Prostate gland (tissue), 2 donors: ENCODE measurements at regions not wholly inside any gene's neighbourhood (a gene's known extent, or its start where the extent isn't known, plus 50 kb on each side); places are given as distances from the start of the nearest gene placed in this dataset.

Source experiments
- DNase-seq: peaks from one replicate; pipeline ENCODE4 v3.0.0-alpha.2; 2019; ENCODE audit warnings: low spot score
- H3K27ac ChIP-seq, 2 donors: fragments of 200-600 bp; sonication (generic); 2 replicates each; pipeline ENCODE4 v1.5.1; 2017 to 2019
- H3K27me3 ChIP-seq: fragments of 200-600 bp; sonication (generic); replicated peaks from 2 replicates; pipeline ENCODE4 v1.5.1; 2019; ENCODE audit not compliant: insufficient read depth
- H3K36me3 ChIP-seq, 2 donors: fragments of 200-600 bp; sonication (generic); 1 replicate in 1 of 2; 2 replicates in 1 of 2; pipeline versions ENCODE4 v1.5.1 to v1.8.1; 2017 to 2019
- H3K4me1 ChIP-seq: fragments of 200-600 bp; sonication (generic); replicated peaks from 2 replicates; pipeline ENCODE4 v1.5.1; 2019
- H3K4me3 ChIP-seq, 2 donors: fragments of 200-600 bp; sonication (generic); 2 replicates each; pipeline ENCODE4 v1.5.1; 2017 to 2019
- H3K9me3 ChIP-seq: fragments of 200-600 bp; sonication (generic); 2 replicates; pipeline ENCODE4 v1.5.1; 2017
- POLR2A ChIP-seq: fragments of 450-650 bp; IDR thresholded peaks from one replicate; pipeline ENCODE4 v1.6.1; 2016; ENCODE audit warnings: antibody characterized with exemption, mild to moderate bottlenecking
- POLR2AphosphoS5 ChIP-seq: sonication (generic); formaldehyde crosslinking; IDR thresholded peaks from one replicate; pipeline ENCODE4 v1.6.1; 2017; ENCODE audit warnings: antibody characterized with exemption
- WGBS: methylation state at CpG from one replicate; pipeline ENCODE4 v1.1.5; 2018; 5-methylcytosine and 5-hydroxymethylcytosine counted together
- intact Hi-C: fragments of 100-400 bp; cut with DNase I; formaldehyde crosslinking; loops from one replicate; pipeline ENCODE4 v1.14.2; 2022
- TF ChIP-seq, protein P1 (sequence below), 4 experiments: fragments of 200-600 bp in 2 of 4; fragments of 450-650 bp in 2 of 4; sonication (generic) in 2 of 4; IDR thresholded peaks; 1 replicate in 3 of 4; 2 replicates in 1 of 4; pipeline ENCODE4 v1.5.1; 2016 to 2019; ENCODE audit warnings: antibody characterized with exemption in 4 of 4, mild to moderate bottlenecking in 2 of 4, moderate library complexity in 2 of 4

DNA sequence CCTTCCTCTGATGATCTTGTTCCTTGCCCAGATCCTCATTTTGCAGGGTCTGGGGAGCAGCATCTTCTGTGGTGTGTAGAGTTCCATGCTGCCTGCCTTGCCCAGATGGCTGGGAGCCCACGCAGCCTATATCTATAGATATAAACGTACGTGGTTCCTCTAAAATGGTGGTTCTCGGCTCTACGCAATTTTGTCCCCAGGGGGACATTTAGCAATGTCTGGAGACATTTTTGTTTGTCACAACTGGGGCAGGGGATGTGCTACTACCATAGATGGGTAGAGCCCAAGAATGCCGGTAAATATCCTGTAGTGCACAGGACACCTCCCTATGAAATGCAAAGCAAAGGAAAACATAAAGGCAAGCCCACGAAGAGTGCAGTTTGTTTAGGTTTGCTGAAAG, 98.4 kb upstream of the SPACA1 start:
- Histone ChIP-seq H3K27me3 (no peaks in the 10 kb centered on the region), H3K9me3 (no peaks in the 10 kb centered on the region), H3K4me1 (no peaks in the 10 kb centered on the region), H3K27ac (no peak overlapping the region), H3K36me3 (no peaks in the 10 kb centered on the region), H3K4me3 (no peak overlapping the region)
- intact Hi-C loops = no loop called here
- 92% methylated on average over 7 of the region's 7 CpGs for WGBS
- TF ChIP-seq POLR2AphosphoS5 = no peak
- no peak for TF ChIP-seq POLR2A
- TF ChIP-seq, protein P1, sequence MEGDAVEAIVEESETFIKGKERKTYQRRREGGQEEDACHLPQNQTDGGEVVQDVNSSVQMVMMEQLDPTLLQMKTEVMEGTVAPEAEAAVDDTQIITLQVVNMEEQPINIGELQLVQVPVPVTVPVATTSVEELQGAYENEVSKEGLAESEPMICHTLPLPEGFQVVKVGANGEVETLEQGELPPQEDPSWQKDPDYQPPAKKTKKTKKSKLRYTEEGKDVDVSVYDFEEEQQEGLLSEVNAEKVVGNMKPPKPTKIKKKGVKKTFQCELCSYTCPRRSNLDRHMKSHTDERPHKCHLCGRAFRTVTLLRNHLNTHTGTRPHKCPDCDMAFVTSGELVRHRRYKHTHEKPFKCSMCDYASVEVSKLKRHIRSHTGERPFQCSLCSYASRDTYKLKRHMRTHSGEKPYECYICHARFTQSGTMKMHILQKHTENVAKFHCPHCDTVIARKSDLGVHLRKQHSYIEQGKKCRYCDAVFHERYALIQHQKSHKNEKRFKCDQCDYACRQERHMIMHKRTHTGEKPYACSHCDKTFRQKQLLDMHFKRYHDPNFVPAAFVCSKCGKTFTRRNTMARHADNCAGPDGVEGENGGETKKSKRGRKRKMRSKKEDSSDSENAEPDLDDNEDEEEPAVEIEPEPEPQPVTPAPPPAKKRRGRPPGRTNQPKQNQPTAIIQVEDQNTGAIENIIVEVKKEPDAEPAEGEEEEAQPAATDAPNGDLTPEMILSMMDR (IDR thresholded peaks at IDR 0.05) = no peak
- no peak for DNase-seq

DNA sequence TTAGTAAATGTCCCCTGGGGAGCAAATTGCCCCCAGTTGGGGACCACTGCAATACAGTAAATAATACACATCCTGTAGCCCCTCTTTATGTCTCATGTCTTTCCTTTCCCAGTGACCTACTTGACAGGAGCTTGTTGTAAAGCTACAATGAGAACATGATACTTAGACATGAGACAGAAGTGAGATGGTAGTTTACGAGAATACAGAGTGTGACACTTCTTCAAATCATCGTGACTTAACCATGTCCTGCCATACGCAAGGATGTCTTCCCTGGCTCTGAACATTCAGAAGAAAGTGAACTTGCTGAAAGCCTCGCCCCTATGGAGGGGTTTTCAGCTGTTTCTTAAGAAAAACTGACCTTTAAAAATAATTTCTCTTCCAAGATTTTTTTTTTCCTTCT, 101.0 kb upstream of the SPACA1 start:
- Histone ChIP-seq H3K27ac (peak overlapping the region in 1 of 2 donors; percentile 12), H3K27me3 (no peaks in the 10 kb centered on the region), H3K4me3 (no peak overlapping the region), H3K9me3 (no peaks in the 10 kb centered on the region), H3K4me1 (no peaks in the 10 kb centered on the region), H3K36me3 (no peaks in the 10 kb centered on the region)
- intact Hi-C loops = no loop called here
- 62% methylated on average over 4 of the region's 4 CpGs for WGBS
- no peak for DNase-seq
- TF ChIP-seq POLR2A (no peak), POLR2AphosphoS5 (no peak)
- TF ChIP-seq, protein P1 (IDR thresholded peaks at IDR 0.05) = no peak

DNA sequence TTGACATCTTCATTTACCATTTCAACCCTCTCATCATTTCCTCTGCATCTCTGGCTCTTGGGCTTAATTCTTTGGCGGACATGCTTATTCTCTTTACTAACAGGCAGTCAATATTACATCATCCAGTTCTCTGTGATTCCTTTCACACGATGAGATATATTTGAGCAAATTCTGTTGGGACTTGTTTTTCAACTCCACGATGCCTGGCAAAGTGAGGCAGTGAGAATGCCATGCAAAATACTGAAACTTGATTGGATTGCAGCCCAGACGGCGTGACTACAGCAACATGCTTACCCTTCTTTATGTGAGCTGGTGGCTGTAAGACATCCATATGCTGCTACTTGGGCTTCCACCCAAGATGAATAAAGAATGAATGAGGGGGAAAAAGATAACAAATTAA, 101.7 kb upstream of the SPACA1 start:
- H3K27ac ChIP-seq = peak overlapping the region; percentile 47 to 48
- intact Hi-C loops = no loop called here
- 19% methylated on average over 5 of the region's 5 CpGs for WGBS
- TF ChIP-seq POLR2AphosphoS5 (peak; percentile 86), POLR2A (no peak)
- TF ChIP-seq, protein P1 (IDR thresholded peaks at IDR 0.05) = no peak
- no peaks in the 10 kb centered on the region for H3K36me3 ChIP-seq
- peak; percentile 80 for DNase-seq
- H3K27me3 ChIP-seq = no peaks in the 10 kb centered on the region
- H3K4me3 ChIP-seq = no peak overlapping the region
- H3K9me3 ChIP-seq = no peaks in the 10 kb centered on the region
- no peaks in the 10 kb centered on the region for H3K4me1 ChIP-seq

DNA sequence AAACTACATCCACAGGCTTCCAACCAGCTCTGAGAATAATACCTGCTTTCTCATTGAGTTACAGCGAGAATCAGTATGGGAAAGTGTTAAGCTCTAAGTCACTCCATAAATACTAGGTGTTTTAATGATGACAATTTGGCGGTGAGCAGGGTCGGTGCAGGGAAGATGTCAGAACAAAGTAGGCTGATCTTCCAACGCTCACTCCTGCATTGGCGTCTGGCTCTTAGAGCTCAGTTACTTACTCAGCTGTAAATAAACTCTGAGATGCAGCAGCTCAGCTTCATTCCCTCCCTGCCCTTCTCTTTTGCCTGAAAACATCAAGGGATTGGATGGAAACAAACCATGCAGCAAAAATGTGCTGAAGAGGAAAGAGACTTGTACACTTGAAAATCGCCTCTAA, 102.5 kb upstream of the SPACA1 start:
- Histone ChIP-seq H3K4me1 (no peaks in the 10 kb centered on the region), H3K27ac (peak overlapping the region; percentile 47 to 48), H3K4me3 (no peak overlapping the region), H3K27me3 (no peaks in the 10 kb centered on the region), H3K9me3 (no peaks in the 10 kb centered on the region), H3K36me3 (no peaks in the 10 kb centered on the region)
- TF ChIP-seq POLR2AphosphoS5 (no peak), POLR2A (no peak)
- TF ChIP-seq, protein P1 (IDR thresholded peaks at IDR 0.05) = no peak
- 18% methylated on average over 6 of the region's 6 CpGs for WGBS
- DNase-seq = no peak
- intact Hi-C loops = no loop called here

DNA sequence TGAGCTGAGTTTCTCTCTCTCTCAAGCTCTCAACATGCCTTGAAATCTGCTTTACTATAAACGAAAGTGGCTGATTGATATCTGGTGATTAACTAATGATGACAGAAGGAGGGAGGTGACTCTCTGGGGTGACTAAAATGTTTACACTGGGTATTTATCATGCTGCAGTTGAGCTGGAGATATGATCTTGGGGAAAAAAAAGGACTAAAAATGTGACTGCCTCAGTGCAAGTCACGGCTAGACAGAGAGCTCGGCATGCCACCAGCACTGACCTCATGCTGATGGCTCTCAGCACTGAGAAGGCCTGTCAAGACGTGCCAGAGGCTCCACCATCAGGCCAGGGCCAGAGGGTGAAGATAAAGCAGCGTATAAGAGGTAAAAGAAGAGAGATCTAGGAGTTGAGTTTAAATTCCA, 103.1 kb upstream of the SPACA1 start:
- Histone ChIP-seq H3K36me3 (no peaks in the 10 kb centered on the region), H3K27ac (peak overlapping the region; percentile 47 to 48), H3K9me3 (no peaks in the 10 kb centered on the region), H3K4me3 (no peak overlapping the region), H3K4me1 (no peaks in the 10 kb centered on the region), H3K27me3 (no peaks in the 10 kb centered on the region)
- WGBS = 17% methylated on average over 5 of the region's 5 CpGs
- TF ChIP-seq POLR2AphosphoS5 = peak; percentile 82
- TF ChIP-seq, protein P1 (IDR thresholded peaks at IDR 0.05) = peak in 1 of 4 experiments; percentile 35
- no peak for TF ChIP-seq POLR2A
- peak; percentile 90 for DNase-seq
- intact Hi-C loops = no loop called here
